GM10248 (cell line): ENCODE measurements at regions not wholly inside any gene's neighbourhood (a gene's known extent, or its start where the extent isn't known, plus 50 kb on each side); places are given as distances from the start of the nearest gene placed in this dataset.

ENCODE experiments used
- CTCF ChIA-PET: fragments of 300-600 bp; sonication (Branson Sonifier 250); formaldehyde crosslinking; extraction: SDS; loops from one replicate; lab custom pipeline; 2021; ENCODE audit warnings: antibody characterized with exemption; lab: Yijun Ruan, JAX
- POLR2A ChIA-PET: fragments of 350-650 bp; sonication (Branson Sonifier 250); formaldehyde crosslinking; extraction: SDS; loops from one replicate; lab custom pipeline; 2020; ENCODE audit warnings: antibody characterized with exemption; lab: Yijun Ruan, JAX
- DNase-seq: peaks from one replicate; pipeline ENCODE4 v3.0.0; 2012; ENCODE audit errors: extremely low spot score
- TF ChIP-seq, protein P1 (sequence below): IDR thresholded peaks from 2 replicates; pipeline ENCODE4 v1.5.1; 2012; ENCODE audit warnings: mild to moderate bottlenecking, low read depth; ENCODE audit errors: extremely low read depth, missing control alignments, control extremely low read depth

DNA sequence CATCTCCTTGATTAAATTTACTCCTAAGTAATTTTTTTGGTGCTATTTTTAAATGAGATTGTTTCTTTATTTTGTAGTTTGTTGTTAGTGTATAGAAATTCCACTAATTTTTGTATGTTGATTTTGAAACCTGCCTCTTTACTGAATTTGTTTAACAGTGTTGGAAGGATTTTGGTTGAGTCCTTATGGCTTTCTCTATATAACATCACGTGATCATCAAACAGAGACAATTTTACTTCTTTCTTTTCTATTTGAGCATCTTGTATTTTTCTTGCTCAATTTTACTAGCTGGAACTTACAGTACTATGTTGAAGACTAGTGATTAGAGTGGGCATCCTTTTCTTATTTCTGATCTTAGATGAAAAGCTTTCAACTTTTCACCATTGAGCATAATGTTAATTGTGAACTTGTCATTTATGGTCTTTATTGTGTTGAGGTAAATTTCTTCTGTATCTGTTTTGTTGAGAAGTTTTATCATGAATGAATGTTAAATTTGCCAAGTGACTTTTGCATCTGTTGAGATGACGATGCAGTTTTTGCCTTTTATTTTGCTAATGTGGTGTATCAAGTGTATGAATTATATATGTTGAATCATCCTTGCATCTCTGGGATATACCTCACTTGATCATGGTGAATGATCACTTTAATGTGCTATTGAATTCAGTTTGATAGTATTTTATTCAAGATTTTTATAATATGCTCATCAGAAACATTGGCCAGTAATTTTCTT, 645.3 kb upstream of the DDX18 start:
- TF ChIP-seq, protein P1, sequence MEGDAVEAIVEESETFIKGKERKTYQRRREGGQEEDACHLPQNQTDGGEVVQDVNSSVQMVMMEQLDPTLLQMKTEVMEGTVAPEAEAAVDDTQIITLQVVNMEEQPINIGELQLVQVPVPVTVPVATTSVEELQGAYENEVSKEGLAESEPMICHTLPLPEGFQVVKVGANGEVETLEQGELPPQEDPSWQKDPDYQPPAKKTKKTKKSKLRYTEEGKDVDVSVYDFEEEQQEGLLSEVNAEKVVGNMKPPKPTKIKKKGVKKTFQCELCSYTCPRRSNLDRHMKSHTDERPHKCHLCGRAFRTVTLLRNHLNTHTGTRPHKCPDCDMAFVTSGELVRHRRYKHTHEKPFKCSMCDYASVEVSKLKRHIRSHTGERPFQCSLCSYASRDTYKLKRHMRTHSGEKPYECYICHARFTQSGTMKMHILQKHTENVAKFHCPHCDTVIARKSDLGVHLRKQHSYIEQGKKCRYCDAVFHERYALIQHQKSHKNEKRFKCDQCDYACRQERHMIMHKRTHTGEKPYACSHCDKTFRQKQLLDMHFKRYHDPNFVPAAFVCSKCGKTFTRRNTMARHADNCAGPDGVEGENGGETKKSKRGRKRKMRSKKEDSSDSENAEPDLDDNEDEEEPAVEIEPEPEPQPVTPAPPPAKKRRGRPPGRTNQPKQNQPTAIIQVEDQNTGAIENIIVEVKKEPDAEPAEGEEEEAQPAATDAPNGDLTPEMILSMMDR = no peak
- no peak for DNase-seq
- ChIA-PET CTCF (no interaction called here), POLR2A (no interaction called here)

DNA sequence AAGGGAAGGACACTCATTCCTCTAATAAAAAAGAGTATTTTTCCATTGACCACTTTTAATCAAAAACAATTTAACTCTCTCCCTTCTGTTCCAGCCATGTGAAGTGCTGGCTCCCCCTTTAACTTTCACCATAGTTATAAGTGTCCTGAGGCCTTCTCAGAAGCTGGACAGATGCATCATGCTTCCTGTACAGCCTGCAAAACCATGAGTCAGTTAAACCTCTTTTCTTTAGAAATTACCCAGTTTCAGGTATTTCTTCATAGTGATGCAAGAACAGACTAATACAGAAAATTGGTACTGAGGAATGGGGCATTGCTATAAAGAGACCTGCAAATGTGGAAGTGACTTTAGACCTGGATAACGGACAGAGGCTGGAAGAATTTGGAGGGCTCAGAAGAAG, 643.6 kb upstream of the DDX18 start:
- no peak for DNase-seq
- ChIA-PET CTCF (no interaction called here), POLR2A (no interaction called here)
- TF ChIP-seq, protein P1 = no peak

DNA sequence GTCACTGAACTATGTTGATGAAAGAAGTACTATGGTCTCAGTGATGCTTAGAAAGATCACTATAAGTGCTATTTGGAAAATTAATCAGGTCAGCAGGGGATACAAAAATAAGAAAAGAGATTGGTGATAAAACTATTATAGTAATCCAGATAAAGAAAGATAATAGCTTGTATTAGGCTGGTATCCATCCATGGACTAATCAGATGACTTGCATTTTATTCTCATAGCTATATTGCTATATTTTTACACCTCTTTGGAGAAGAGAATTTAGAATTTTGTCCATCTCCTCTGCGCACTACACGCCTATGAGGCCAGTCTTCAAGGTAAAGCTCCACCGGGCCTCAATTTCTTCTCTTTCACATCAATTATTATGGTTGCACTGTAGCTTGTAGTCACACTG, 635.1 kb upstream of the DDX18 start:
- TF ChIP-seq, protein P1 = no peak
- ChIA-PET POLR2A (no interaction called here), CTCF (no interaction called here)
- DNase-seq = no peak

DNA sequence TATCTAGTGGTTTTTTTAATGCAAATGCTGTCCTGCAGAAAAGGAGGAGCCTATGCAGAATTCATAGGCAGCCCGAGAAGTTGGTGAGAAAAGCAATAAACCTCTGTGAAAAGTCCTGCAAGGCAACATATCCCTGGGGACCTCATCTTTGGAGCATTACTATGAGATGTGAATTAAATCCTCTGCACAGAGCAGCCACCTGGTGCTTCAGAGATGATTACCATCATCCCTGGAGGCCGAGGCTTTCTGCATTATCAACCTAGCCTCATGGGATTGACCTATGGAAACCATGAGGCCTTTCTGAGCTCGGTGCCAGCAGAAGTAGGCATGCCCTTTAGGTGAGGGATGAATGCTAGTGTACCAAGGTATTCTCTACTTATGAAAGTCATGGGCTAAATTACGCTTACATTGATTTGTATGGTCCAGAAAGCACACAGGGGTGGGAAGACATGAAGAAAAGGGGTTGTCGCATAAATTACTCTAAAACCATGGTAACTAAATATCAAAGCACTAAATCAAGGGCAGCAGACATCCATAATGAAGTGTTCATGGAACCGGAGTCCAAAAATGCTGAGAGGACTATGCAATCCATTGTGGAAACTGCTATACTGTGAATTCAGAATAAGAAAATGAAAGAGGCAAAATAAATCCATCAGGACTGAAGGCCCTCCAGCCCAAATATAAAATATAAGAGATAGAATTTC, 623.5 kb upstream of the DDX18 start:
- POLR2A ChIA-PET = no interaction called here
- CTCF ChIA-PET = no interaction called here
- no peak for DNase-seq
- TF ChIP-seq, protein P1 = no peak

DNA sequence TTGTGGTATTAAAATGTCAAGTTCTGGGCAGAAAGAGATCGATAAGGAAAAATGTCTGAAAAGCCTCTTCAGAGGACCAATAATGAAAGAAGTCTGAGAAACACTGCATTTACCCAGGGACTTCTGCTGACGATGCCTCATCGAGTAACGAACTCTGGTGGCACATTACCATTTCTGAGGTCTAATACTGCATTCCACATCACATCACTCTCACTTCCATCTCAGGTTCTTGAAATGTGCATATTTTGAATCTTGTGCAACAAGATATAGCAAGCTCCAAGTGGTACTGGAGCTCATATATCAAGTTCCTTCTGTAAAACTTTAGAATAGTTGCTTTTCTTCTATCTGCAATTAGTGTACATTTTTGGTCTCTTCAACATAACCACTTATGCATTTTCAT, 619.1 kb upstream of the DDX18 start:
- TF ChIP-seq, protein P1 = no peak
- CTCF ChIA-PET = no interaction called here
- DNase-seq = no peak
- POLR2A ChIA-PET = no interaction called here

DNA sequence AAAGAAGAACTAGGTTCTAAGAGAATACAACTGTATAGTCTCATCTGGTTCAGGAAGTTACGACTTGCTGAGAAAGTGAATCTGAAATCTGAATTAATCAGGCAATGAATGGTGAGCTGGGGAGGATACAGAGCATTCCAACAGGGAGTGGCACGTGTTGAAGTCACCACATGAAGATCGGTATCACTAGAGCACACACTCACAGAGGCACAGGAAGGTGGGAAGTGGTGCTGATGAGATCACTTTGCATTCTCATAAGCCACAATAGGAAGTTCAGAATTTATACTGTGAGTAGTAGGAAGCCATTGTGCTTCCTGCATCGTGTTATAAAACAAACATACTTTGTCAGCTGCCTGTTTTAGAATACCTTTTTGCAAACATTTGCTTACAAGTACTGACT, 615.0 kb upstream of the DDX18 start:
- no peak for DNase-seq
- POLR2A ChIA-PET = no interaction called here
- CTCF ChIA-PET = interaction anchor here (1.2 kb wide), 1 partner anchor 10 kb away, joined by 3 read pairs; no protein-coding TSS in a partner anchor
- TF ChIP-seq, protein P1 = no peak
